ENCODE measurements at regions not wholly inside any gene's neighbourhood (a gene's known extent, or its start where the extent isn't known, plus 50 kb on each side); places are given as distances from the start of the nearest gene placed in this dataset.

DNA sequence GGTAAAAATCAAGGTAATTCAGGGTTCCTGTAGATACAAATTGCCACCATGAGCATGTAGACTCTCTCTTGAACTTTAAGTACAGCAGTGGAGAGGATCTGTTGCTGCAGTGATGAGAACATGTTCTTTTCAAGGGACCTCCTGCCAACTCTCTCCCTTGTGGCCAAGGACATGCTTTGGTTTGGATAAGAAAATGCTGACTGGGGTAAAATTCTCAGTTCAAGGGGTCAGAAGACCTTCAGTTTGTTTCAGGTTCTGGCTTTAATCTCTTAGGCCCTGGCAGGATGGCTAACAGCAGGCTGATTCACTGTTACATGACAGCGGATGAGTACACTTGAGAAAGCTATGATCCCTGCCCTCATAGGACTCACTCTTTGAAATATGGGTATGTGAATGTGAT lies 299.2 kb upstream of the NMUR2 start:
- H3K4me1 ChIP-seq (ENCODE audit: low read depth): no peaks in the 10 kb centered on the region
- DNase-seq (no peak), ATAC-seq (no peak)
- no peaks in the 10 kb centered on the region for H3K9me3 ChIP-seq
- no peak overlapping the region for H3K4me3 ChIP-seq
- intact Hi-C loops (cut with DNase I, micrococcal nuclease): no loop called here
- no peak for TF ChIP-seq CTCF (IDR thresholded peaks at IDR 0.05)
- no peaks in the 10 kb centered on the region for H3K36me3 ChIP-seq (ENCODE audit: low read depth)

DNA sequence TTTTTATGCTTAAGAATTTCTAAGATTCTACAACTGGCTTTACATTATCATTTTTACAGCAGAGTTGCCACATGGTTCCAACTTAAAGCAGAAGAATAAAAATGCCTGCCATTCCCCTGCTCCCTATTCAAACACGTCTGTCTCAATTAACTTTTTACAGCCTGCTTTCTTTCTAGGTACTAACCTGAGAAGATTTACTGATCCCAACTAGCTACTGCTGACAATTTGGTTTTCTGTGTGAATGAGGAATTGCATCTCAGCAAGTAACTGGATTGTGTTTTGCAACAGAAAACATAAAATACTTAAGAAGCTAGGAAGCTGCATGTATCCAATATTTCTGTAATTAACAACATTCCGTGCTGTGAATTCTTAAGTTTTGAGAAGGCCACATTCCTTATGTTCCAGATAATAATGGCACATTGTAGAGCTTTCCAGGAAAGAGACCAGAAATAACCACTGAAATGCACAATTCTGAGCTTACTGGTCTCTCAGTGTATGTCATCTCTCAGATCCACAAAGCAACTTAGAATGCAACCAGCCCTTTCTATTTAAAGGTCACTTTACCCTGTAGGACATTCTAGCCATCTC lies 306.8 kb upstream of the NMUR2 start:
- ATAC-seq: no peak

DNA sequence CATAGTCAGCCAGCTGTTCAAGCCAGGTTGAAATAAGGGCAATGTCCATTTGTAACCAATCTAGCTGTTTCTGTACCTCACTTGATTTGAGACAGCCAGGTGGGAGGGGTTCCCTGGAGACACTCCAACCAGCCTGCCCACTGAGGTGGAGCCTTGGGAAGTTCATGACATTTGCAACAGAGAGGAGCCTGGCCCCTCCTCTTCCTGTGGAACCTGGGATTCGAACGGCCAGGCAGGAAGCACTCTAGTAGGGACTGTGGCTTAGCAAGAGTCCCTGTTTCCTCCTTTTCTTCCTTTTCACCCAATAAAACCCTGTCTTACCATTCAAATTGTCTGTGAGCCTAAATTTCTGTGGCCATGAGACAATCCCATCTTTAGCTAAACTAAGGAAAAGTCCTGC lies 312.3 kb upstream of the NMUR2 start:
- TF ChIP-seq CTCF (IDR thresholded peaks at IDR 0.05): no peak

More for the DNA sequence above, 306.8 kb upstream of the NMUR2 start:
- no peak for DNase-seq
- Histone ChIP-seq H3K9me3 (no peaks in the 10 kb centered on the region), H3K4me3 (no peak overlapping the region), H3K4me1 (ENCODE audit: low read depth) (no peaks in the 10 kb centered on the region), H3K36me3 (ENCODE audit: low read depth) (no peaks in the 10 kb centered on the region)
- TF ChIP-seq CTCF (IDR thresholded peaks at IDR 0.05): no peak
- intact Hi-C loops (cut with DNase I, micrococcal nuclease): no loop called here

GRCh38 chr5:152723482-152723881 lies 318.4 kb upstream of the NMUR2 start:
- intact Hi-C loops (cut with DNase I, micrococcal nuclease): no loop called here
- DNase-seq: no peak
- peaks cover 23% of the 10 kb centered on the region for H3K9me3 ChIP-seq
- ATAC-seq: no peak
- no peak overlapping the region for H3K4me3 ChIP-seq
- H3K36me3 ChIP-seq (ENCODE audit: low read depth): no peaks in the 10 kb centered on the region
- TF ChIP-seq CTCF (IDR thresholded peaks at IDR 0.05): no peak
- no peaks in the 10 kb centered on the region for H3K4me1 ChIP-seq (ENCODE audit: low read depth)

More for the DNA sequence above, 312.3 kb upstream of the NMUR2 start:
- Histone ChIP-seq H3K4me1 (ENCODE audit: low read depth) (no peaks in the 10 kb centered on the region), H3K36me3 (ENCODE audit: low read depth) (no peaks in the 10 kb centered on the region), H3K9me3 (peaks cover 6% of the 10 kb centered on the region), H3K4me3 (no peak overlapping the region)
- ATAC-seq (no peak), DNase-seq (no peak)
- intact Hi-C loops (cut with DNase I, micrococcal nuclease): no loop called here

GRCh38 chr5:152730176-152730575 lies 325.1 kb upstream of the NMUR2 start:
- DNase-seq (no peak), ATAC-seq (no peak)
- no peak for TF ChIP-seq CTCF (IDR thresholded peaks at IDR 0.05)
- H3K36me3 ChIP-seq (ENCODE audit: low read depth): no peaks in the 10 kb centered on the region
- H3K9me3 ChIP-seq: no peaks in the 10 kb centered on the region
- intact Hi-C loops (cut with DNase I, micrococcal nuclease): no loop called here
- no peaks in the 10 kb centered on the region for H3K4me1 ChIP-seq (ENCODE audit: low read depth)
- H3K4me3 ChIP-seq: no peak overlapping the region

- Histone ChIP-seq H3K4me1 (ENCODE audit: low read depth) (no peaks in the 10 kb centered on the region), H3K36me3 (ENCODE audit: low read depth) (no peaks in the 10 kb centered on the region), H3K4me3 (no peak overlapping the region), H3K9me3 (peaks cover 16% of the 10 kb centered on the region)
- ATAC-seq (no peak), DNase-seq (no peak)
- intact Hi-C loops (cut with DNase I, micrococcal nuclease): no loop called here
- no peak for TF ChIP-seq CTCF (IDR thresholded peaks at IDR 0.05)
Observed at GRCh38 chr5:152736906-152737305, 331.8 kb upstream of the NMUR2 start.

Data from mucosa of descending colon (tissue), 3 donors.